ENCODE measurements at regions not wholly inside any gene's neighbourhood (a gene's known extent, or its start where the extent isn't known, plus 50 kb on each side); places are given as distances from the start of the nearest gene placed in this dataset.

- TF ChIP-seq ZFX (IDR thresholded peaks at IDR 0.05): no peak
- no peak for TF ChIP-seq CTCF (conservative IDR thresholded peaks at IDR 0.05)
- no peak overlapping the region for H3K27ac ChIP-seq
These were observed 375.2 kb upstream of the TLE4 start for GRCh38 chr9:79196606-79197005.

- no peak overlapping the region for H3K27ac ChIP-seq
- TF ChIP-seq ZFX (IDR thresholded peaks at IDR 0.05): no peak
- TF ChIP-seq CTCF (conservative IDR thresholded peaks at IDR 0.05): no peak
These were observed 371.4 kb upstream of the TLE4 start for GRCh38 chr9:79200336-79200735.

- TF ChIP-seq ZFX (IDR thresholded peaks at IDR 0.05): no peak
- TF ChIP-seq CTCF (conservative IDR thresholded peaks at IDR 0.05): no peak
- no peak overlapping the region for H3K27ac ChIP-seq
These were observed 370.1 kb upstream of the TLE4 start for GRCh38 chr9:79201636-79202035.

- TF ChIP-seq CTCF (conservative IDR thresholded peaks at IDR 0.05) (no peak), ZFX (IDR thresholded peaks at IDR 0.05) (no peak)
- no peak overlapping the region for H3K27ac ChIP-seq
These were observed 362.9 kb upstream of the TLE4 start for GRCh38 chr9:79208791-79209396.

GRCh38 chr9:79210541-79211243, 361.1 kb upstream of the TLE4 start:
- no peak for TF ChIP-seq ZFX (IDR thresholded peaks at IDR 0.05)
- TF ChIP-seq CTCF (conservative IDR thresholded peaks at IDR 0.05): no peak

GRCh38 chr9:79213417-79214125, 358.2 kb upstream of the TLE4 start:
- TF ChIP-seq CTCF (conservative IDR thresholded peaks at IDR 0.05): no peak
- no peak for TF ChIP-seq ZFX (IDR thresholded peaks at IDR 0.05)

More at GRCh38 chr9:79210541-79211243, 361.1 kb upstream of the TLE4 start:
- no peak overlapping the region for H3K27ac ChIP-seq

GRCh38 chr9:79215821-79216220, 355.9 kb upstream of the TLE4 start:
- no peak overlapping the region for H3K27ac ChIP-seq
- no peak for TF ChIP-seq ZFX (IDR thresholded peaks at IDR 0.05)
- no peak for TF ChIP-seq CTCF (conservative IDR thresholded peaks at IDR 0.05)

More at GRCh38 chr9:79213417-79214125, 358.2 kb upstream of the TLE4 start:
- no peak overlapping the region for H3K27ac ChIP-seq
